HepG2 (cell line): ENCODE measurements at regions not wholly inside any gene's neighbourhood (a gene's known extent, or its start where the extent isn't known, plus 50 kb on each side); places are given as distances from the start of the nearest gene placed in this dataset.

Experiments used
- ATAC-seq: fragments of 200-7000 bp; cut with Tn5 transposase; 3 replicates; pipeline ENCODE4 v1.9.1; 2020; ENCODE audit warnings: mild to moderate bottlenecking, moderate library complexity
- BruUV-seq: library from RNA; stranded (reverse); fragments of 400-500 nt; replicated peaks from 2 replicates; lab custom pipeline; 2021; lab: Mats Ljungman, UMichigan
- CTCF ChIA-PET: fragments of 300-600 bp; formaldehyde crosslinking; extraction: SDS; loops from one replicate; lab custom pipeline; 2021; ENCODE audit warnings: low total read pairs, inconsistent platforms, low intra/inter-chr PET ratio; lab: Yijun Ruan, JAX
- POLR2A ChIA-PET: fragments of 350-600 bp; sonication (Branson Sonifier 250); formaldehyde crosslinking; loops from one replicate; lab custom pipeline; 2020; ENCODE audit warnings: antibody characterized with exemption, inconsistent platforms; lab: Yijun Ruan, JAX
- DNase-seq: peaks from one replicate; pipeline ENCODE4 v3.0.0-alpha.2; 2015; ENCODE audit warnings: low spot score
- FAIRE-seq: peaks from 3 replicates; lab custom pipeline; 2011; peaks lifted over from hg19 to GRCh38; lab: Jason Lieb, UNC
- H2AFZ ChIP-seq: one replicate; pipeline ENCODE4 v1.6.1; 2011; ENCODE audit warnings: low read length, inconsistent platforms
- H3K27ac ChIP-seq: fragments of 300-600 bp; 3 replicates; pipeline ENCODE4 v1.8.0; 2011; ENCODE audit warnings: mixed run types, mild to moderate bottlenecking, mixed read lengths, low read length, inconsistent platforms; ENCODE audit not compliant: insufficient read depth; ENCODE audit errors: extremely low read length
- H3K27me3 ChIP-seq, 2 experiments: fragments of 200-600 bp in 1 of 2; 2 replicates in 1 of 2; 3 replicates in 1 of 2; pipeline versions ENCODE4 v1.6.0 to v1.8.0; 2011; ENCODE audit warnings: low read length in 2 of 2, mild to moderate bottlenecking in 2 of 2, moderate library complexity in 2 of 2, inconsistent platforms in 1 of 2; ENCODE audit not compliant: insufficient read depth in 2 of 2, control insufficient read depth in 1 of 2
- H3K36me3 ChIP-seq, 2 experiments: fragments of 200-600 bp in 1 of 2; replicated peaks in 1 of 2; 2 replicates in 1 of 2; 3 replicates in 1 of 2; pipeline versions ENCODE4 v1.5.1 to v1.8.0; 2011; ENCODE audit warnings: low read length in 2 of 2, inconsistent platforms in 1 of 2; ENCODE audit not compliant: insufficient read depth in 2 of 2, control insufficient read depth in 1 of 2
- H3K4me1 ChIP-seq: 2 replicates; pipeline ENCODE4 v1.5.1; 2012; ENCODE audit warnings: low read length, inconsistent platforms; ENCODE audit not compliant: insufficient read depth
- H3K4me2 ChIP-seq: 2 replicates; pipeline ENCODE4 v1.6.0; 2011; ENCODE audit warnings: low read depth, low read length, inconsistent platforms
- H3K4me3 ChIP-seq, 3 experiments: fragments of 200-600 bp in 1 of 3; sonication (generic), shearing (Covaris generic) in 1 of 3; replicated peaks in 1 of 3; 2 replicates each; pipeline ENCODE4 v1.5.1; 2011 to 2016; ENCODE audit warnings: low read length in 3 of 3, inconsistent platforms in 2 of 3, low read depth in 2 of 3, mild to moderate bottlenecking in 2 of 3, control low read depth in 1 of 3, mixed read lengths in 1 of 3; ENCODE audit not compliant: insufficient read depth in 1 of 3
- H3K79me2 ChIP-seq: one replicate; pipeline ENCODE4 v1.6.1; 2011; ENCODE audit warnings: low read length, inconsistent platforms; ENCODE audit not compliant: insufficient read depth
- H3K9ac ChIP-seq: 2 replicates; pipeline ENCODE4 v1.6.0; 2011; ENCODE audit warnings: mild to moderate bottlenecking, low read depth, low read length, inconsistent platforms; ENCODE audit not compliant: insufficient read depth
- H3K9me3 ChIP-seq: 2 replicates; pipeline ENCODE4 v1.5.1; 2012; ENCODE audit warnings: mild to moderate bottlenecking, low read length
- H4K20me1 ChIP-seq: 2 replicates; pipeline ENCODE4 v1.6.0; 2011; ENCODE audit warnings: inconsistent platforms, mild to moderate bottlenecking, low read length, moderate library complexity; ENCODE audit not compliant: insufficient read depth
- ETV5 ChIP-seq: IDR thresholded peaks from 2 replicates; pipeline ENCODE4 v1.6.1; 2018; ENCODE audit warnings: missing biosample characterization, missing genetic modification reagents, inconsistent platforms, borderline replicate concordance
- HIC2 ChIP-seq: sonication (generic); formaldehyde crosslinking; IDR thresholded peaks from 2 replicates; pipeline ENCODE4 v1.9.0; 2022; ENCODE audit warnings: low read depth, missing genetic modification reagents
- MEF2D ChIP-seq: sonication (generic); formaldehyde crosslinking; IDR thresholded peaks from 2 replicates; pipeline ENCODE4 v1.5.1; 2020; ENCODE audit warnings: mild to moderate bottlenecking, missing genetic modification reagents
- NR2C2 ChIP-seq: sonication (generic); formaldehyde crosslinking; IDR thresholded peaks from 2 replicates; pipeline ENCODE4 v1.4.0; 2020; ENCODE audit warnings: missing genetic modification reagents, mild to moderate bottlenecking, moderate library complexity, borderline replicate concordance
- RFX5 ChIP-seq: IDR thresholded peaks from 2 replicates; pipeline ENCODE4 v1.6.1; 2011; ENCODE audit warnings: low read depth, low read length, improper control_type of control experiment
- SCMH1 ChIP-seq: sonication (generic); formaldehyde crosslinking; IDR thresholded peaks from 2 replicates; pipeline ENCODE4 v1.9.0; 2021; ENCODE audit warnings: missing genetic modification reagents, mild to moderate bottlenecking, borderline replicate concordance
- YY1 ChIP-seq: IDR thresholded peaks from 2 replicates; pipeline ENCODE4 v1.6.1; 2011; ENCODE audit warnings: low read length, low read depth, moderate library complexity, mild to moderate bottlenecking; ENCODE audit not compliant: insufficient read depth, insufficient replicate concordance
- ZNF224 ChIP-seq: sonication (generic); formaldehyde crosslinking; IDR thresholded peaks from 2 replicates; pipeline ENCODE4 v1.5.0; 2020; ENCODE audit warnings: mild to moderate bottlenecking, missing genetic modification reagents
- ZNF564 ChIP-seq: sonication (generic); formaldehyde crosslinking; IDR thresholded peaks from 2 replicates; pipeline ENCODE4 v1.8.1; 2023; ENCODE audit warnings: mild to moderate bottlenecking, missing genetic modification reagents
- ZNF607 ChIP-seq: sonication (generic); formaldehyde crosslinking; IDR thresholded peaks from 2 replicates; pipeline ENCODE4 v1.5.1; 2020; ENCODE audit warnings: missing genetic modification reagents, mild to moderate bottlenecking, borderline replicate concordance
- ZNF878 ChIP-seq: sonication (generic); formaldehyde crosslinking; IDR thresholded peaks from 2 replicates; pipeline ENCODE4 v1.8.1; 2023; ENCODE audit warnings: mild to moderate bottlenecking, missing genetic modification reagents, moderate library complexity
- ZNF891 ChIP-seq: sonication (generic); formaldehyde crosslinking; IDR thresholded peaks from 2 replicates; pipeline ENCODE4 v1.5.0; 2020; ENCODE audit warnings: mild to moderate bottlenecking, missing genetic modification reagents
- WGBS: methylation state at CpG from one replicate; pipeline ENCODE4 v1.1.6; 2017; ENCODE audit warnings: low lambda C conversion rate; 5-methylcytosine and 5-hydroxymethylcytosine counted together
- in situ Hi-C: cut with HindIII; loops from 2 replicates; pipeline ENCODE4 v1.10.0; 2017; ENCODE audit warnings: low pct_unique_long_range_greater_than_20kb; ENCODE audit not compliant: extremely low pct_ligation_motif_present
- intact Hi-C: fragments of 100-400 bp; cut with micrococcal nuclease; formaldehyde crosslinking; loops from one replicate; pipeline ENCODE4 v1.10.0; 2022; ENCODE audit not compliant: unreplicated experiment
- TF ChIP-seq, protein P1 (sequence below): sonication (generic); formaldehyde crosslinking; IDR thresholded peaks from 2 replicates; pipeline ENCODE4 v1.4.0; 2020; ENCODE audit warnings: missing genetic modification reagents, borderline replicate concordance
- TF ChIP-seq, protein P2 (sequence below): sonication (generic); formaldehyde crosslinking; IDR thresholded peaks from 2 replicates; pipeline ENCODE4 v1.4.0; 2020; ENCODE audit warnings: missing genetic modification reagents, borderline replicate concordance

DNA sequence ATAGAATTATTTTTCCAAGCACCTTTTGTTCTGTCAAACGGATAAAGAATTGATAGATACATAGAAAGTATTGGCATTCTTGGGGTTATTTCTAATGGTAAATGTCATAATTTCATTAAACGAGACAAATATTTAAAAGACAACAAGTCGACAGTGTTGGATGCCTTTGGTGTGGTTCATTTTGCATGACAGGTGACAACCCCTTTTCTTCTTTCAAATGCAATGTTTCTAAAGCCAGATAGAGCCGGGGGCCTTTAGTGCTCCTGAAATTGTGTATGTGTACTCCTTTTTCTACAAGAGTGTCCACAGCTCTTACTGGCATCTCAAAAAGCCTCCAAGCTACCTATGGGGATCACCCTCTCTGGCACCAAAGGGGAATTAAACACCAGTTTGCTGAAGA, 350.8 kb upstream of the ID2 start:
- Histone ChIP-seq H2AFZ (no peak overlapping the region), H3K4me2 (no peak overlapping the region), H3K27me3 (peaks cover 0 to 9% of the 10 kb centered on the region in 2 experiments; a peak in 2 of 5 replicates), H3K79me2 (no peaks in the 10 kb centered on the region), H4K20me1 (no peaks in the 10 kb centered on the region), H3K36me3 (no peaks in the 10 kb centered on the region), H3K4me1 (peaks cover 10% of the 10 kb centered on the region; the same call in 1 of the 2 replicates), H3K27ac (no peak overlapping the region), H3K4me3 (no peak overlapping the region), H3K9ac (no peak overlapping the region), H3K9me3 (no peaks in the 10 kb centered on the region)
- BruUV-seq, result no TSS peak
- ChIA-PET POLR2A (no interaction called here), CTCF (no interaction called here)
- no peak for DNase-seq
- no peak for ATAC-seq
- in situ Hi-C loops, result no loop called here
- FAIRE-seq, result no peak
- intact Hi-C loops, result no loop called here
- WGBS, result 40% methylated on average over 4 of the region's 4 CpGs
- no peak for TF ChIP-seq ZNF224
- no peak for TF ChIP-seq ZNF891 (CRISPR knock-in tag)
- TF ChIP-seq ZNF878, result no peak
- no peak for TF ChIP-seq ETV5 (CRISPR knock-in tag)
- no peak for TF ChIP-seq ZNF607 (CRISPR knock-in tag)
- TF ChIP-seq YY1, result no peak
- TF ChIP-seq, protein P1, sequence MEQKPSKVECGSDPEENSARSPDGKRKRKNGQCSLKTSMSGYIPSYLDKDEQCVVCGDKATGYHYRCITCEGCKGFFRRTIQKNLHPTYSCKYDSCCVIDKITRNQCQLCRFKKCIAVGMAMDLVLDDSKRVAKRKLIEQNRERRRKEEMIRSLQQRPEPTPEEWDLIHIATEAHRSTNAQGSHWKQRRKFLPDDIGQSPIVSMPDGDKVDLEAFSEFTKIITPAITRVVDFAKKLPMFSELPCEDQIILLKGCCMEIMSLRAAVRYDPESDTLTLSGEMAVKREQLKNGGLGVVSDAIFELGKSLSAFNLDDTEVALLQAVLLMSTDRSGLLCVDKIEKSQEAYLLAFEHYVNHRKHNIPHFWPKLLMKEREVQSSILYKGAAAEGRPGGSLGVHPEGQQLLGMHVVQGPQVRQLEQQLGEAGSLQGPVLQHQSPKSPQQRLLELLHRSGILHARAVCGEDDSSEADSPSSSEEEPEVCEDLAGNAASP (CRISPR knock-in tag), result no peak
- no peak for TF ChIP-seq MEF2D
- TF ChIP-seq HIC2 (CRISPR knock-in tag), result no peak
- no peak for TF ChIP-seq RFX5
- TF ChIP-seq SCMH1 (CRISPR knock-in tag), result no peak
- no peak for TF ChIP-seq ZNF564 (CRISPR knock-in tag)
- TF ChIP-seq, protein P2, sequence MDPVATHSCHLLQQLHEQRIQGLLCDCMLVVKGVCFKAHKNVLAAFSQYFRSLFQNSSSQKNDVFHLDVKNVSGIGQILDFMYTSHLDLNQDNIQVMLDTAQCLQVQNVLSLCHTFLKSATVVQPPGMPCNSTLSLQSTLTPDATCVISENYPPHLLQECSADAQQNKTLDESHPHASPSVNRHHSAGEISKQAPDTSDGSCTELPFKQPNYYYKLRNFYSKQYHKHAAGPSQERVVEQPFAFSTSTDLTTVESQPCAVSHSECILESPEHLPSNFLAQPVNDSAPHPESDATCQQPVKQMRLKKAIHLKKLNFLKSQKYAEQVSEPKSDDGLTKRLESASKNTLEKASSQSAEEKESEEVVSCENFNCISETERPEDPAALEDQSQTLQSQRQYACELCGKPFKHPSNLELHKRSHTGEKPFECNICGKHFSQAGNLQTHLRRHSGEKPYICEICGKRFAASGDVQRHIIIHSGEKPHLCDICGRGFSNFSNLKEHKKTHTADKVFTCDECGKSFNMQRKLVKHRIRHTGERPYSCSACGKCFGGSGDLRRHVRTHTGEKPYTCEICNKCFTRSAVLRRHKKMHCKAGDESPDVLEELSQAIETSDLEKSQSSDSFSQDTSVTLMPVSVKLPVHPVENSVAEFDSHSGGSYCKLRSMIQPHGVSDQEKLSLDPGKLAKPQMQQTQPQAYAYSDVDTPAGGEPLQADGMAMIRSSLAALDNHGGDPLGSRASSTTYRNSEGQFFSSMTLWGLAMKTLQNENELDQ (CRISPR knock-in tag), result no peak
- no peak for TF ChIP-seq NR2C2
